ENCODE measurements at regions not wholly inside any gene's neighbourhood (a gene's known extent, or its start where the extent isn't known, plus 50 kb on each side); places are given as distances from the start of the nearest gene placed in this dataset.
A peak's percentile ranks its signal among the peaks of the same experiment; 100 is the strongest.
"Not testable (repeated sequence)": the region's sequence is repeated elsewhere in the genome, so short reads cannot be mapped to it uniquely, and the experiment has no call there.

- H3K4me3 Mint-ChIP-seq: no peak overlapping the region
- no peak for ATAC-seq
- no peak overlapping the region for H3K27ac Mint-ChIP-seq
- no peaks in the 10 kb centered on the region for H3K4me1 Mint-ChIP-seq
- peaks cover 23% of the 10 kb centered on the region for H3K27me3 Mint-ChIP-seq
- no peaks in the 10 kb centered on the region for H3K9me3 Mint-ChIP-seq
- no peak for DNase-seq
Observed at GRCh38 chr15:35698331-35698730, 152.4 kb upstream of the DPH6 start.

DNA sequence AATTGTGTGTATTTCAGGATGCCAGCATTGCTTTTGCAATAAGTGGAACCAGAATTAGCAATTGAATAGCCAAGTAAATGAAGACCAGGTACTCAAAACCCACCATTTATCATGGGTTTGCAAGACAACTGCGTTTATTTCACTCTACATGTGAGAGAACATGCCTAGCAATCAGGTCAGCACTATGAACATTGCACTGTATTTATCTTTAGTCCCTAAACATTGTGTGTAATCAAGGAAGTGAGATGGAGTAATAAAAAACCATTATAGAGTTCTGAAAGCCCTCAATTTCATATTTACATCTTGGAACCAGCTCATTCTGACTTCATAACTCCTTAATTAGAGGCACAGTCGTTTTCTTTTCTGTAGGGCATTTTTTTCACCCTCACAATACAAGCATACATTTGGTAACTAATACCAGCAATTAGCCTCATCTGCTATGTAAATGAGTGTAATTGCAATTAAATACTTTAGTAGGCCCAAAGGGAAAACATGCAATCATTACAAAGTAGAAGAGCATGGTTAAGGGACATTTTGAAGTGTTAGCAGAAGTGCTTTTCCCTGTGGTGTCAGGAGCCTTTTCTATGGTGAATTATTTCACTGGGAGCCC lies 153.1 kb upstream of the DPH6 start:
- Mint-ChIP-seq H3K9me3 (no peaks in the 10 kb centered on the region), H3K27me3 (peaks cover 23% of the 10 kb centered on the region), H3K4me3 (no peak overlapping the region), H3K4me1 (no peaks in the 10 kb centered on the region), H3K27ac (no peak overlapping the region)
- no peak for ATAC-seq
- no peak for DNase-seq

DNA sequence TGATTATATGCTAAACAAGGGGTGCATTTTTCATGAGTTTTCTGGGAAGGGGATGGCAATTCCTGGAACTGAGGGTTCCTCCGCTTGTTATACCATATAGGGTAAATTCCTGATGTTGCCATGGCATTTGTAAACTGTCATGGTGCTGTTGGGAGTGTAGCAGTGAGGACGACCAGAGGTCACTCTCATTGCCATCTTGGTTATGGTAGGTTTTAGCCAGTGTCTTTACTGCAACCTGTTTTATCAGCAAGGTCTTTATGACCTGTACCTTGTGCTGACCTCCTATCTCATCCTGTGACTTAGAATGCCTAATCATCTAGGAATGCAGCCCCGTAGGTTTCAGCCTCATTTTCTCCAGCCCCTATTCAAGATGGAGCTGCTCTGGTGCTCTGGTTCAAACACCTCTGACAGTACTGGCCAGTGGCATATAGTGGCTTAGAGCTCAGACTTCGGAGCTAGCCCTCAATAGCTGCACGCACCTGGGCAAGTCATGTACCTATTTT lies 154.2 kb upstream of the DPH6 start:
- not testable (repeated sequence) for H3K9me3 Mint-ChIP-seq, H3K4me3 Mint-ChIP-seq, ATAC-seq, H3K4me1 Mint-ChIP-seq, H3K27ac Mint-ChIP-seq, DNase-seq
- H3K27me3 Mint-ChIP-seq: peaks cover 19% of the 10 kb centered on the region

- Mint-ChIP-seq H3K27ac (no peak overlapping the region), H3K27me3 (peaks cover 7% of the 10 kb centered on the region), H3K9me3 (no peaks in the 10 kb centered on the region), H3K4me3 (no peak overlapping the region), H3K4me1 (no peaks in the 10 kb centered on the region)
- ATAC-seq (no peak), DNase-seq (no peak)
Observed at GRCh38 chr15:35701402-35702046, 155.6 kb upstream of the DPH6 start.

- Mint-ChIP-seq H3K4me3 (no peak overlapping the region), H3K27ac (no peak overlapping the region), H3K27me3 (no peaks in the 10 kb centered on the region), H3K9me3 (no peaks in the 10 kb centered on the region), H3K4me1 (no peaks in the 10 kb centered on the region)
- no peak for ATAC-seq
- DNase-seq: no peak
Observed at GRCh38 chr15:35702946-35703495, 157.1 kb upstream of the DPH6 start.

- no peaks in the 10 kb centered on the region for H3K9me3 Mint-ChIP-seq
- no peaks in the 10 kb centered on the region for H3K4me1 Mint-ChIP-seq
- no peaks in the 10 kb centered on the region for H3K27me3 Mint-ChIP-seq
- no peak for ATAC-seq
- H3K27ac Mint-ChIP-seq: peak overlapping the region; percentile 21 to 87
- DNase-seq: no peak
- H3K4me3 Mint-ChIP-seq: no peak overlapping the region
Observed at GRCh38 chr15:35705030-35705883, 159.3 kb upstream of the DPH6 start.

DNA sequence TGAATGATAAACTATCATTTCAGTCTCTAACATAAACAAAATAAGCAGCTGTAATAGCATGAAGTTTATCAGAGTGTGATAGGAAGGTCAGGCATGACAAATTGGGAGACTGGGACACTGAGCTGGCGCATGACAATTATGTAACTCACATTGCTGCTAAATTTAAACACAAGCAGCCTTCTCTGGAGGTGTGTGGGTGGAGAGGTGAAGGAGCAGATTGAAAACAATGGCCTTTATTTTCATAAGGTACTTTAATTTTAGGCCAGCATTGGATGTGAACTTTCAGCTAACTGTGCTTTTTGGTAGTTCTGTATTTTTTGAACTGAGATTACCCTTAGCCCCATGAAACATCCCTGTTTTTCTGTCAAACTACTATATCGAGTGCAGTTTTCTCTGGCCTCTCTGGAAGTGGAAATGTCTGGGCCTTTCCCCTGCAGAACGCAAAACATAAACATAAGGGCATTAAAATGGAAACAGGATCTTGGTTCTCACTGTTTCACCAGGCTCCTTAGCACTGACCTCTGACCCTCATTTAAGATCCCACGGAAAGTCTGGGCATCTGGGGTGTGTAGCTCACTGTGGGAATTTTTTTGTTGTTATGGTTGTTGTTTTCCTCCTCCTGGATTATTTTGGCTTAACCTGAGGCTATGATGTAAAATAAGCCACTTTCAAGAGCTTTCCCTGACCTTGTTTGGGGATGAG lies 160.1 kb upstream of the DPH6 start:
- no peak overlapping the region for H3K4me3 Mint-ChIP-seq
- no peak for DNase-seq
- H3K27ac Mint-ChIP-seq: peak overlapping the region in 1 of 2 donors; percentile 34
- no peak for ATAC-seq
- H3K4me1 Mint-ChIP-seq: no peaks in the 10 kb centered on the region
- peaks cover 2% of the 10 kb centered on the region for H3K27me3 Mint-ChIP-seq
- no peaks in the 10 kb centered on the region for H3K9me3 Mint-ChIP-seq

DNA sequence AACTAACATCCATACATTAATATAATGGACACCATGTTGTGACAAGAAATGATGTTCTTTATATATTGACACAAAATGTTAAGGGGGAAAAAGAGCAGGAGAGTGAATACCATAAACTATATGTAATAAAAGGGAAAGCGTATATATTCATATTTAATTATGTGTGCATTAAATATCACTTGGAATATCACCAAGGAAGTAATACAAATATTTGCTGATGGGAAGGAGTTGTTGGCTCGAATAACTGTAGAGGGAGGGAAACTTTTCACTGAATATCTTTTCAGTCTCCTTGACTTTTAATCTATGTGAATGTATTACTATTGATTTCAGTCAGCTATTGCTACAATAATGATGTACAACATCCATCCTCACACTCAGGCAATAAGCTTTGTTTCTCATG lies 167.0 kb upstream of the DPH6 start:
- no peak overlapping the region for H3K27ac Mint-ChIP-seq
- H3K9me3 Mint-ChIP-seq: peaks cover 0 to 6% of the 10 kb centered on the region in 2 donors
- no peaks in the 10 kb centered on the region for H3K4me1 Mint-ChIP-seq
- H3K27me3 Mint-ChIP-seq: peaks cover 21% of the 10 kb centered on the region
- no peak overlapping the region for H3K4me3 Mint-ChIP-seq
- DNase-seq (no peak), ATAC-seq (no peak)

- Mint-ChIP-seq H3K27me3 (peaks cover 22% of the 10 kb centered on the region), H3K9me3 (peaks cover 0 to 6% of the 10 kb centered on the region in 2 donors), H3K27ac (no peak overlapping the region)
Observed at GRCh38 chr15:35713733-35714132, 167.8 kb upstream of the DPH6 start.

DNA sequence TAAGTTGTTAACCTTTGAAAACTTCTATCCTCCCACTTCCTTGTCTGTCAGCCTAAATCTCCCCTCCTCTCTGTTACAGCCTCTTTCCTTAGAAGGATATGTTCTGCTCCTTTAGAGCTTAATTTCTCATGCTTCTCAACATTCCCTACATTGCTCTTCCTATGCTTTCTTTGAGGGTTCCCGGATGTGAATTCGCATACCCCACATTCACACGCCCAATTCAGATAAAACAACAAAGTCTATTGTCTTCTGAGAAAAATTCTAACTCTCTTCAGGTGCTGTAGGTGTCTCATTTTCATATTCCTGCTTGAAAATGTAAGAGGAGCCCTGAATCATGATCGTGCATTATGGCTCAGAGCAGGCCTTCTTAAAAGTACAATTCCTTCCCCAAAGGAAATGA lies 171.8 kb upstream of the DPH6 start:
- Mint-ChIP-seq H3K4me1 (no peaks in the 10 kb centered on the region), H3K9me3 (peaks cover 0 to 6% of the 10 kb centered on the region in 2 donors), H3K4me3 (no peak overlapping the region), H3K27me3 (peaks cover 30% of the 10 kb centered on the region), H3K27ac (no peak overlapping the region)
- ATAC-seq: no peak
- no peak for DNase-seq

More at GRCh38 chr15:35713733-35714132, 167.8 kb upstream of the DPH6 start:
- H3K4me3 Mint-ChIP-seq: no peak overlapping the region
- ATAC-seq (no peak), DNase-seq (no peak)
- no peaks in the 10 kb centered on the region for H3K4me1 Mint-ChIP-seq

- ATAC-seq (no peak), DNase-seq (no peak)
- H3K9me3 Mint-ChIP-seq: peaks cover 0 to 6% of the 10 kb centered on the region in 2 donors
- H3K27me3 Mint-ChIP-seq: peaks cover 30% of the 10 kb centered on the region
- no peak overlapping the region for H3K27ac Mint-ChIP-seq
- no peaks in the 10 kb centered on the region for H3K4me1 Mint-ChIP-seq
- H3K4me3 Mint-ChIP-seq: no peak overlapping the region
Observed at GRCh38 chr15:35720019-35720418, 174.1 kb upstream of the DPH6 start.

GRCh38 chr15:35720984-35721383 lies 175.0 kb upstream of the DPH6 start:
- Mint-ChIP-seq H3K27me3 (peaks cover 30% of the 10 kb centered on the region), H3K4me1 (no peaks in the 10 kb centered on the region), H3K9me3 (peaks cover 0 to 6% of the 10 kb centered on the region in 2 donors), H3K27ac (no peak overlapping the region), H3K4me3 (no peak overlapping the region)
- DNase-seq: no peak
- ATAC-seq: no peak

- Mint-ChIP-seq H3K4me1 (no peaks in the 10 kb centered on the region), H3K27ac (no peak overlapping the region), H3K27me3 (peaks cover 29% of the 10 kb centered on the region), H3K9me3 (peaks cover 3 to 6% of the 10 kb centered on the region in 2 donors), H3K4me3 (no peak overlapping the region)
- no peak for ATAC-seq
- no peak for DNase-seq
Observed at GRCh38 chr15:35721751-35722150, 175.8 kb upstream of the DPH6 start.

GRCh38 chr15:35722501-35722900 lies 176.5 kb upstream of the DPH6 start:
- Mint-ChIP-seq H3K9me3 (peaks cover 4 to 8% of the 10 kb centered on the region in 2 donors), H3K4me3 (no peak overlapping the region), H3K4me1 (no peaks in the 10 kb centered on the region), H3K27ac (no peak overlapping the region), H3K27me3 (peaks cover 21% of the 10 kb centered on the region)
- no peak for ATAC-seq
- DNase-seq: no peak
